Gastroesophageal sphincter (tissue), 3 donors: ENCODE measurements at regions not wholly inside any gene's neighbourhood (a gene's known extent, or its start where the extent isn't known, plus 50 kb on each side); places are given as distances from the start of the nearest gene placed in this dataset.

Experiments
- CTCF ChIP-seq, 4 experiments: fragments of 200-600 bp in 2 of 4; fragments of 450-650 bp in 2 of 4; sonication (generic) in 1 of 4; IDR thresholded peaks; one replicate each; pipeline ENCODE4 v1.5.1; 2017 to 2019; ENCODE audit warnings: antibody characterized with exemption in 4 of 4, mild to moderate bottlenecking in 2 of 4, moderate library complexity in 2 of 4
- POLR2A ChIP-seq, 2 donors: fragments of 450-650 bp; IDR thresholded peaks; one replicate each; pipeline ENCODE4 v1.6.1; 2017; ENCODE audit warnings: antibody characterized with exemption in 2 of 2, mild to moderate bottlenecking in 2 of 2, moderate library complexity in 1 of 2
- POLR2AphosphoS5 ChIP-seq: sonication (generic); formaldehyde crosslinking; IDR thresholded peaks from one replicate; pipeline ENCODE4 v1.6.1; 2017; ENCODE audit warnings: antibody characterized with exemption

GRCh38 chr14:53714495-53715192 is 242.0 kb downstream of the BMP4 start:
- TF ChIP-seq POLR2A (IDR thresholded peaks at IDR 0.05) (no peak), CTCF (IDR thresholded peaks at IDR 0.05) (no peak), POLR2AphosphoS5 (no peak)
